HepG2 (cell line): ENCODE measurements at regions not wholly inside any gene's neighbourhood (a gene's known extent, or its start where the extent isn't known, plus 50 kb on each side); places are given as distances from the start of the nearest gene placed in this dataset.

Source experiments
- CCAR2 ChIP-seq: fragments of 200-400 bp; formaldehyde crosslinking; optimal IDR thresholded peaks from 2 replicates; pipeline ENCODE3; 2018; ENCODE audit warnings: low read depth, mild to moderate bottlenecking, low read length, moderate library complexity
- FOXM1 ChIP-seq: sonication (generic); formaldehyde crosslinking; IDR thresholded peaks from 2 replicates; pipeline ENCODE4 v1.5.0; 2020; ENCODE audit warnings: missing genetic modification reagents
- MAFG ChIP-seq: sonication (generic); formaldehyde crosslinking; IDR thresholded peaks from 2 replicates; pipeline ENCODE4 v1.5.1; 2020; ENCODE audit warnings: mild to moderate bottlenecking, missing genetic modification reagents
- TARDBP ChIP-seq: sonication (generic); formaldehyde crosslinking; IDR thresholded peaks from 2 replicates; pipeline ENCODE4 v1.8.0; 2022; ENCODE audit warnings: mild to moderate bottlenecking, missing genetic modification reagents
- ZNF552 ChIP-seq: sonication (generic); formaldehyde crosslinking; IDR thresholded peaks from 2 replicates; pipeline ENCODE4 v1.9.0; 2022; ENCODE audit warnings: missing genetic modification reagents, mild to moderate bottlenecking, borderline replicate concordance
- ZNF598 ChIP-seq: sonication (generic); formaldehyde crosslinking; IDR thresholded peaks from 2 replicates; pipeline ENCODE4 v1.5.1; 2020; ENCODE audit warnings: mild to moderate bottlenecking, missing genetic modification reagents, borderline replicate concordance
- ZNF713 ChIP-seq: sonication (generic); formaldehyde crosslinking; IDR thresholded peaks from 2 replicates; pipeline ENCODE4 v1.4.0; 2020; ENCODE audit warnings: mild to moderate bottlenecking, missing genetic modification reagents
- TF ChIP-seq, protein P1 (sequence below): sonication (generic); formaldehyde crosslinking; IDR thresholded peaks from 2 replicates; pipeline ENCODE4 v1.5.0; 2020; ENCODE audit warnings: mild to moderate bottlenecking, missing genetic modification reagents, borderline replicate concordance
- TF ChIP-seq, protein P2 (sequence below): sonication (generic); formaldehyde crosslinking; IDR thresholded peaks from 2 replicates; pipeline ENCODE4 v1.4.0; 2020; ENCODE audit warnings: missing genetic modification reagents
- TF ChIP-seq, protein P3 (sequence below): sonication (generic); formaldehyde crosslinking; IDR thresholded peaks from 2 replicates; pipeline ENCODE4 v1.4.0; 2020; ENCODE audit warnings: missing genetic modification reagents

DNA sequence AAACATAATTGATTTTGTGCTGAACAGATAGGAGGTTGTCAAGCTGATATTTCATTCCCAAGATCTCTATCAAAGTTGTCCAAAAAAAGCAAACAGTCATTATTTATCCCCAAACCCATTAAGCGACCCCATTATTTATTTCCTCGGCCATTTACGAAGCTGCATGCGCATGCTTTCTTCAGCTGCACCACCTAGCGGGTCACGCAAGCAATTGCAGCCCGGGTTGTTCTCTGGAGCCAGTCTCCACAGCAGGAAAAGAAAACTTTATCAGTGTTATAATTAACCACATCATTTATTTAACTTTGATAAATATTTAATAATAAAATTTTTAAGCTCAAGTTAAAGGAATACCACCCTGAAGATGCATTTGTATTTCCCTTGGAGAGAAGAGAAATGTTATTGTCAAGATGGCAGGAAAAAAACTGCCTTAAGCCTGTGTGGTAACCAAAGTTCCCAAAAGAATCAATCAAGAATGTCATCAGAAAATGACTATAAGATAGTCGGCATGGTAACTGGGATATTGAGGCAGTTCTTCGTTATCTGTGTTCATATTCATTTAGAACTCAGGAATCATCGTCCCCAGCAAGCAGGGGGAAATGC, 304.7 kb downstream of the FBXO15 start (continued):
- TF ChIP-seq, protein P1, sequence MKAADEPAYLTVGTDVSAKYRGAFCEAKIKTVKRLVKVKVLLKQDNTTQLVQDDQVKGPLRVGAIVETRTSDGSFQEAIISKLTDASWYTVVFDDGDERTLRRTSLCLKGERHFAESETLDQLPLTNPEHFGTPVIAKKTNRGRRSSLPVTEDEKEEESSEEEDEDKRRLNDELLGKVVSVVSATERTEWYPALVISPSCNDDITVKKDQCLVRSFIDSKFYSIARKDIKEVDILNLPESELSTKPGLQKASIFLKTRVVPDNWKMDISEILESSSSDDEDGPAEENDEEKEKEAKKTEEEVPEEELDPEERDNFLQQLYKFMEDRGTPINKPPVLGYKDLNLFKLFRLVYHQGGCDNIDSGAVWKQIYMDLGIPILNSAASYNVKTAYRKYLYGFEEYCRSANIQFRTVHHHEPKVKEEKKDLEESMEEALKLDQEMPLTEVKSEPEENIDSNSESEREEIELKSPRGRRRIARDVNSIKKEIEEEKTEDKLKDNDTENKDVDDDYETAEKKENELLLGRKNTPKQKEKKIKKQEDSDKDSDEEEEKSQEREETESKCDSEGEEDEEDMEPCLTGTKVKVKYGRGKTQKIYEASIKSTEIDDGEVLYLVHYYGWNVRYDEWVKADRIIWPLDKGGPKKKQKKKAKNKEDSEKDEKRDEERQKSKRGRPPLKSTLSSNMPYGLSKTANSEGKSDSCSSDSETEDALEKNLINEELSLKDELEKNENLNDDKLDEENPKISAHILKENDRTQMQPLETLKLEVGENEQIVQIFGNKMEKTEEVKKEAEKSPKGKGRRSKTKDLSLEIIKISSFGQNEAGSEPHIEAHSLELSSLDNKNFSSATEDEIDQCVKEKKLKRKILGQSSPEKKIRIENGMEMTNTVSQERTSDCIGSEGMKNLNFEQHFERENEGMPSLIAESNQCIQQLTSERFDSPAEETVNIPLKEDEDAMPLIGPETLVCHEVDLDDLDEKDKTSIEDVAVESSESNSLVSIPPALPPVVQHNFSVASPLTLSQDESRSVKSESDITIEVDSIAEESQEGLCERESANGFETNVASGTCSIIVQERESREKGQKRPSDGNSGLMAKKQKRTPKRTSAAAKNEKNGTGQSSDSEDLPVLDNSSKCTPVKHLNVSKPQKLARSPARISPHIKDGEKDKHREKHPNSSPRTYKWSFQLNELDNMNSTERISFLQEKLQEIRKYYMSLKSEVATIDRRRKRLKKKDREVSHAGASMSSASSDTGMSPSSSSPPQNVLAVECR (CRISPR knock-in tag) = no peak
- no peak for TF ChIP-seq FOXM1 (CRISPR knock-in tag)
- no peak for TF ChIP-seq TARDBP (CRISPR knock-in tag)
- no peak for TF ChIP-seq CCAR2
- no peak for TF ChIP-seq ZNF552 (CRISPR knock-in tag)
- TF ChIP-seq, protein P2, sequence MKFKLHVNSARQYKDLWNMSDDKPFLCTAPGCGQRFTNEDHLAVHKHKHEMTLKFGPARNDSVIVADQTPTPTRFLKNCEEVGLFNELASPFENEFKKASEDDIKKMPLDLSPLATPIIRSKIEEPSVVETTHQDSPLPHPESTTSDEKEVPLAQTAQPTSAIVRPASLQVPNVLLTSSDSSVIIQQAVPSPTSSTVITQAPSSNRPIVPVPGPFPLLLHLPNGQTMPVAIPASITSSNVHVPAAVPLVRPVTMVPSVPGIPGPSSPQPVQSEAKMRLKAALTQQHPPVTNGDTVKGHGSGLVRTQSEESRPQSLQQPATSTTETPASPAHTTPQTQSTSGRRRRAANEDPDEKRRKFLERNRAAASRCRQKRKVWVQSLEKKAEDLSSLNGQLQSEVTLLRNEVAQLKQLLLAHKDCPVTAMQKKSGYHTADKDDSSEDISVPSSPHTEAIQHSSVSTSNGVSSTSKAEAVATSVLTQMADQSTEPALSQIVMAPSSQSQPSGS (CRISPR knock-in tag) = no peak
- TF ChIP-seq MAFG (CRISPR knock-in tag) = no peak
- TF ChIP-seq, protein P3, sequence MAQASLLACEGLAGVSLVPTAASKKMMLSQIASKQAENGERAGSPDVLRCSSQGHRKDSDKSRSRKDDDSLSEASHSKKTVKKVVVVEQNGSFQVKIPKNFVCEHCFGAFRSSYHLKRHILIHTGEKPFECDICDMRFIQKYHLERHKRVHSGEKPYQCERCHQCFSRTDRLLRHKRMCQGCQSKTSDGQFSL (CRISPR knock-in tag) = no peak
- TF ChIP-seq ZNF598 (CRISPR knock-in tag) = no peak
- TF ChIP-seq ZNF713 = no peak
- TF ChIP-seq, all 625 proteins: peak for 4
